ENCODE measurements at regions not wholly inside any gene's neighbourhood (a gene's known extent, or its start where the extent isn't known, plus 50 kb on each side); places are given as distances from the start of the nearest gene placed in this dataset.

DNA sequence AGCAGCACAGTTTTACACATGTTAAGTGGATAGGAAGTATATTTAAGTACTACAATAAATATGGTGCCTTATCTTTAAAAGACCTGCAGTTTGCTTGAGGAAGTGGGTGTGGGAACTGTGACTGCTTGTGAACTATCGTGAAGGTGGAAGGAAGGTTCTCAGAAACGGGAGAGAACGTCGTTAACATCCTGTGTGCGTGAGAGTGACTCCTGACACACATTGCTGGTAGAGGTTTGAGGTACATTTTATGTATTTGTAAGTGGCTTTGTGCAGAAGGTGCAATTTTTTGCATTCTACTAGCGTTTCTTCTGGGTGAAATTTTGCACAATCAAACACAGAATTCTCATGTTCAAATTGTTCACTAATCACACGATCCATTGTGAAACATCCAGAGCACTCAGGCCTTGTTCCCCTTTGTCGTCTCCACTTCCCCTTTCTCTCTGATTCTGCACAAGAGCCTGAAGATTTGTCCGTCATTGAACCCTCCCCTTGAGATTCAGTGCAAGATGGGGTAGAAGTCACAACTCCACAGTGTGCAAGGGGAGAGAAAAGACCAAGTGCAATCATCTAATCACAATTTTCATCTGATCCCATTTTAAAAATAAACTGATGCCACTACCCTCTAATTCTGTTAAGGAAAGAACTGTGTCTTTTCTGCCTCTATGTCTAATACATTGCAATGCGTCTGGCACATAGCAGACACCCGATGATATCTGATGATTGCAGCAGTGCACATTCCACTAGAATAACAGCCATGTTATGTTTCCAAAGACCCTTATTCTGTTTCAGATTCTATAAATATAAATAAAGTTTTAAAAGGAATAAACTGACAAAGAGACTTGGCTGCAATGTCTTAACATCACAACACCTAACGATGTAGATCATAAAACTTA, 279.9 kb downstream of the NEBL start:
- TF ChIP-seq, protein P1, sequence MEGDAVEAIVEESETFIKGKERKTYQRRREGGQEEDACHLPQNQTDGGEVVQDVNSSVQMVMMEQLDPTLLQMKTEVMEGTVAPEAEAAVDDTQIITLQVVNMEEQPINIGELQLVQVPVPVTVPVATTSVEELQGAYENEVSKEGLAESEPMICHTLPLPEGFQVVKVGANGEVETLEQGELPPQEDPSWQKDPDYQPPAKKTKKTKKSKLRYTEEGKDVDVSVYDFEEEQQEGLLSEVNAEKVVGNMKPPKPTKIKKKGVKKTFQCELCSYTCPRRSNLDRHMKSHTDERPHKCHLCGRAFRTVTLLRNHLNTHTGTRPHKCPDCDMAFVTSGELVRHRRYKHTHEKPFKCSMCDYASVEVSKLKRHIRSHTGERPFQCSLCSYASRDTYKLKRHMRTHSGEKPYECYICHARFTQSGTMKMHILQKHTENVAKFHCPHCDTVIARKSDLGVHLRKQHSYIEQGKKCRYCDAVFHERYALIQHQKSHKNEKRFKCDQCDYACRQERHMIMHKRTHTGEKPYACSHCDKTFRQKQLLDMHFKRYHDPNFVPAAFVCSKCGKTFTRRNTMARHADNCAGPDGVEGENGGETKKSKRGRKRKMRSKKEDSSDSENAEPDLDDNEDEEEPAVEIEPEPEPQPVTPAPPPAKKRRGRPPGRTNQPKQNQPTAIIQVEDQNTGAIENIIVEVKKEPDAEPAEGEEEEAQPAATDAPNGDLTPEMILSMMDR (optimal IDR thresholded peaks at IDR 0.05 in 1 of 3, IDR thresholded peaks at IDR 0.05 in 1 of 3, conservative IDR thresholded peaks at IDR 0.05 in 1 of 3; ENCODE audit: extremely low read depth in 1 of 3, insufficient read depth in 2 of 3, low read length in 3 of 3), result no peak
- TF ChIP-seq EZH2 (IDR thresholded peaks at IDR 0.05; ENCODE audit: low read length), result no peak

Measured in keratinocyte (primary cell).